OCI-LY7 (cell line): ENCODE measurements at regions not wholly inside any gene's neighbourhood (a gene's known extent, or its start where the extent isn't known, plus 50 kb on each side); places are given as distances from the start of the nearest gene placed in this dataset.

Experiments
- EZH2phosphoT487 ChIP-seq: fragments of 200-600 bp; sonication (generic); IDR thresholded peaks from 2 replicates; pipeline ENCODE4 v1.6.1; 2018; ENCODE audit warnings: low read depth, borderline replicate concordance, mild to moderate bottlenecking, mixed run types, antibody characterized with exemption, low read length, moderate library complexity, mixed read lengths
- TF ChIP-seq, protein P1 (sequence below): fragments of 200-600 bp; sonication (generic); conservative IDR thresholded peaks from 2 replicates; pipeline ENCODE4 v1.5.1; 2014; ENCODE audit warnings: mild to moderate bottlenecking, antibody characterized with exemption, low read length, moderate library complexity, mixed read lengths

DNA sequence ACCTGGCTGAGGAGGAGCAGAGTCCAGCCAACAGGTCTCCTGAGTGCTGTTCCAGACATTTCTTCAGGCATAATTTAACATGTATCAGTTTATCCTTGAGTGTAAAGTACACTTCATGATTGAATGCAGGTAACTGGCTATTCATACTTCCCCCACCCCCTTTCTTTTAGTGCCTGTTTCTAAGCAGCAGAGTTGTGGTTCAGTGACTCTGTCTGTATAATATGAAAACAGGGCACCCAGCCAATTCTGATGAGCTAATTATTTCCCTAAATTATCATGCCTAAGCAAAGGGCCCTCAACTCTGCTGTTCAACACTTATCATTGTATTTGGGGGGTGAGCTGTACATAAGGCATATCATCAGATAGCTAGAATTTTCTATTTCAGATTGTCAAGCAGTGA, 51.9 kb upstream of the ZSWIM6 start:
- TF ChIP-seq, protein P1, sequence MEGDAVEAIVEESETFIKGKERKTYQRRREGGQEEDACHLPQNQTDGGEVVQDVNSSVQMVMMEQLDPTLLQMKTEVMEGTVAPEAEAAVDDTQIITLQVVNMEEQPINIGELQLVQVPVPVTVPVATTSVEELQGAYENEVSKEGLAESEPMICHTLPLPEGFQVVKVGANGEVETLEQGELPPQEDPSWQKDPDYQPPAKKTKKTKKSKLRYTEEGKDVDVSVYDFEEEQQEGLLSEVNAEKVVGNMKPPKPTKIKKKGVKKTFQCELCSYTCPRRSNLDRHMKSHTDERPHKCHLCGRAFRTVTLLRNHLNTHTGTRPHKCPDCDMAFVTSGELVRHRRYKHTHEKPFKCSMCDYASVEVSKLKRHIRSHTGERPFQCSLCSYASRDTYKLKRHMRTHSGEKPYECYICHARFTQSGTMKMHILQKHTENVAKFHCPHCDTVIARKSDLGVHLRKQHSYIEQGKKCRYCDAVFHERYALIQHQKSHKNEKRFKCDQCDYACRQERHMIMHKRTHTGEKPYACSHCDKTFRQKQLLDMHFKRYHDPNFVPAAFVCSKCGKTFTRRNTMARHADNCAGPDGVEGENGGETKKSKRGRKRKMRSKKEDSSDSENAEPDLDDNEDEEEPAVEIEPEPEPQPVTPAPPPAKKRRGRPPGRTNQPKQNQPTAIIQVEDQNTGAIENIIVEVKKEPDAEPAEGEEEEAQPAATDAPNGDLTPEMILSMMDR, result no peak
- TF ChIP-seq EZH2phosphoT487, result no peak
